ENCODE measurements at regions not wholly inside any gene's neighbourhood (a gene's known extent, or its start where the extent isn't known, plus 50 kb on each side); places are given as distances from the start of the nearest gene placed in this dataset.

- TF ChIP-seq RREB1 (CRISPR knock-in tag; IDR thresholded peaks at IDR 0.05) (no peak), FOXO4 (CRISPR knock-in tag; IDR thresholded peaks at IDR 0.05) (no peak), ZBTB26 (CRISPR knock-in tag; IDR thresholded peaks at IDR 0.05) (no peak), HNRNPK (IDR thresholded peaks at IDR 0.05; ENCODE audit: low read depth, low read length, poor library complexity, severe bottlenecking) (no peak), GABPB2 (CRISPR knock-in tag; conservative IDR thresholded peaks at IDR 0.05) (no peak), TBL1XR1 (IDR thresholded peaks at IDR 0.05; ENCODE audit: low read length in 2 of 2) (no peak), NR3C1 (CRISPR knock-in tag; IDR thresholded peaks at IDR 0.05) (no peak), RBM22 (IDR thresholded peaks at IDR 0.05; ENCODE audit: low read depth, low read length, poor library complexity, severe bottlenecking) (no peak), MAX (CRISPR knock-in tag; IDR thresholded peaks at IDR 0.05) (no peak), CBX1 (IDR thresholded peaks at IDR 0.05; ENCODE audit: low read depth) (no peak)
These were observed 881.0 kb downstream of the OTOL1 start (continued) for GRCh38 chr3:162377608-162378007.
